Aorta (tissue), 5 donors: ENCODE measurements at regions not wholly inside any gene's neighbourhood (a gene's known extent, or its start where the extent isn't known, plus 50 kb on each side); places are given as distances from the start of the nearest gene placed in this dataset.

ENCODE experiments used
- ATAC-seq: fragments of 200-7000 bp; cut with Tn5 transposase; one replicate; pipeline ENCODE4 v1.9.1; 2022; ENCODE audit warnings: moderate library complexity; ENCODE audit not compliant: low FRiP score
- DNase-seq, 2 donors: peaks; one replicate each; pipeline ENCODE4 v3.0.0-alpha.2; 2020
- H3K27ac ChIP-seq, 2 donors: one replicate each; pipeline ENCODE4 v1.5.1; 2013; ENCODE audit warnings: low read length in 2 of 2, mild to moderate bottlenecking in 2 of 2, moderate library complexity in 2 of 2, control low read depth in 1 of 2, inconsistent platforms in 1 of 2, low read depth in 1 of 2
- H3K27me3 ChIP-seq, 2 donors: one replicate each; pipeline ENCODE4 v1.6.1; 2013; ENCODE audit warnings: control low read depth in 1 of 2, low read length in 1 of 2, mild to moderate bottlenecking in 1 of 2, moderate library complexity in 1 of 2; ENCODE audit not compliant: insufficient read depth in 2 of 2, control insufficient read depth in 1 of 2
- H3K36me3 ChIP-seq, 2 donors: one replicate each; pipeline ENCODE4 v1.6.1; 2013; ENCODE audit warnings: control low read depth in 1 of 2, low read length in 1 of 2, mild to moderate bottlenecking in 1 of 2; ENCODE audit not compliant: insufficient read depth in 2 of 2, control insufficient read depth in 1 of 2
- H3K4me1 ChIP-seq, 2 donors: one replicate each; pipeline ENCODE4 v1.6.1; 2013; ENCODE audit warnings: low read length in 2 of 2, control low read depth in 1 of 2, mild to moderate bottlenecking in 1 of 2, moderate library complexity in 1 of 2; ENCODE audit not compliant: insufficient read depth in 2 of 2, control insufficient read depth in 1 of 2
- H3K4me3 ChIP-seq, 2 donors: one replicate each; pipeline ENCODE4 v1.5.1; 2013; ENCODE audit warnings: low read length in 2 of 2, control low read depth in 1 of 2, mild to moderate bottlenecking in 1 of 2
- H3K9me3 ChIP-seq: one replicate; pipeline ENCODE4 v1.6.1; 2013; ENCODE audit warnings: mild to moderate bottlenecking, low read length; ENCODE audit not compliant: control insufficient read depth
- WGBS, 2 donors: extraction: QIAGEN DNeasy Blood & Tissue Kit; methylation state at CpG; one replicate each; pipeline ENCODE4 v1.1.7; 2013; 5-methylcytosine and 5-hydroxymethylcytosine counted together
- intact Hi-C, 2 donors: fragments of 100-400 bp; cut with DNase I; formaldehyde crosslinking; loops; one replicate each; pipeline versions ENCODE4 v1.14.2 to v1.15.0; 2022
- donor health status: healthy with polysubstance abuse.
- donor health status: Bipolar disorder and iron deficiency.
- donor health status: DM: no; HTN: no; CAD: no.
- donor health status: DM: no; HTN: no; CAD: no.
- donor health status: DM: yes; HTN: yes; CAD: no.

GRCh38 chr9:31597977-31598376, 786.5 kb upstream of the ACO1 start:
- H3K4me1 ChIP-seq: peaks cover 0 to under 1% of the 10 kb centered on the region in 2 donors
- no peaks in the 10 kb centered on the region for H3K9me3 ChIP-seq
- no peaks in the 10 kb centered on the region for H3K36me3 ChIP-seq
- ATAC-seq (no peak), DNase-seq (no peak)
- H3K4me3 ChIP-seq: no peak overlapping the region
- no peak overlapping the region for H3K27ac ChIP-seq
- no peaks in the 10 kb centered on the region for H3K27me3 ChIP-seq
- intact Hi-C loops: no loop called here

- DNase-seq (no peak), ATAC-seq (no peak)
- Histone ChIP-seq H3K27ac (no peak overlapping the region), H3K4me3 (no peak overlapping the region), H3K27me3 (no peaks in the 10 kb centered on the region), H3K4me1 (peaks cover 0 to 2% of the 10 kb centered on the region in 2 donors), H3K9me3 (no peaks in the 10 kb centered on the region), H3K36me3 (no peaks in the 10 kb centered on the region)
- intact Hi-C loops: no loop called here
Measured at GRCh38 chr9:31601666-31602065, 782.8 kb upstream of the ACO1 start.

- ATAC-seq (no peak), DNase-seq (no peak)
- Histone ChIP-seq H3K9me3 (no peaks in the 10 kb centered on the region), H3K4me3 (no peak overlapping the region), H3K27ac (no peak overlapping the region), H3K4me1 (peaks cover 0 to 2% of the 10 kb centered on the region in 2 donors), H3K36me3 (no peaks in the 10 kb centered on the region), H3K27me3 (no peaks in the 10 kb centered on the region)
- WGBS, 2 donors: 5 to 37% methylated on average over 1 of the region's 1 CpG
- intact Hi-C loops: no loop called here
Measured at GRCh38 chr9:31604531-31604930, 779.9 kb upstream of the ACO1 start.

- 96 to 99% methylated on average over 2 of the region's 2 CpGs for WGBS, 2 donors
- no peaks in the 10 kb centered on the region for H3K27me3 ChIP-seq
- DNase-seq: no peak
- H3K4me3 ChIP-seq: no peak overlapping the region
- H3K27ac ChIP-seq: no peak overlapping the region
- intact Hi-C loops: no loop called here
- H3K36me3 ChIP-seq: no peaks in the 10 kb centered on the region
- H3K4me1 ChIP-seq: peaks cover 0 to 2% of the 10 kb centered on the region in 2 donors
- ATAC-seq: no peak
- no peaks in the 10 kb centered on the region for H3K9me3 ChIP-seq
Measured at GRCh38 chr9:31605164-31605563, 779.3 kb upstream of the ACO1 start.

GRCh38 chr9:31606678-31607077, 777.8 kb upstream of the ACO1 start:
- Histone ChIP-seq H3K4me3 (no peak overlapping the region), H3K4me1 (peaks cover 0 to 2% of the 10 kb centered on the region in 2 donors), H3K9me3 (no peaks in the 10 kb centered on the region), H3K27me3 (no peaks in the 10 kb centered on the region), H3K27ac (no peak overlapping the region), H3K36me3 (no peaks in the 10 kb centered on the region)
- ATAC-seq: no peak
- 78 to 92% methylated on average over 1 of the region's 1 CpG for WGBS, 2 donors
- intact Hi-C loops: no loop called here
- no peak for DNase-seq

GRCh38 chr9:31608416-31608815, 776.0 kb upstream of the ACO1 start:
- H3K27me3 ChIP-seq: no peaks in the 10 kb centered on the region
- no peak overlapping the region for H3K4me3 ChIP-seq
- no peaks in the 10 kb centered on the region for H3K36me3 ChIP-seq
- ATAC-seq: no peak
- H3K4me1 ChIP-seq: no peaks in the 10 kb centered on the region
- no peak overlapping the region for H3K27ac ChIP-seq
- intact Hi-C loops: no loop called here
- no peaks in the 10 kb centered on the region for H3K9me3 ChIP-seq
- DNase-seq: no peak

- Histone ChIP-seq H3K4me1 (no peaks in the 10 kb centered on the region), H3K9me3 (no peaks in the 10 kb centered on the region), H3K27ac (no peak overlapping the region), H3K27me3 (no peaks in the 10 kb centered on the region), H3K4me3 (no peak overlapping the region), H3K36me3 (no peaks in the 10 kb centered on the region)
- intact Hi-C loops: no loop called here
- ATAC-seq (no peak), DNase-seq (no peak)
- 40 to 57% methylated on average over 1 of the region's 1 CpG for WGBS, 2 donors
Measured at GRCh38 chr9:31608881-31609280, 775.6 kb upstream of the ACO1 start.

- no peaks in the 10 kb centered on the region for H3K27me3 ChIP-seq
- H3K36me3 ChIP-seq: no peaks in the 10 kb centered on the region
- WGBS, 2 donors: 87 to 94% methylated on average over 3 of the region's 3 CpGs
- H3K9me3 ChIP-seq: no peaks in the 10 kb centered on the region
- no peak for ATAC-seq
- no peaks in the 10 kb centered on the region for H3K4me1 ChIP-seq
- H3K27ac ChIP-seq: no peak overlapping the region
- intact Hi-C loops: no loop called here
- no peak overlapping the region for H3K4me3 ChIP-seq
- DNase-seq: no peak
Measured at GRCh38 chr9:31612336-31613030, 772.0 kb upstream of the ACO1 start.

GRCh38 chr9:31615966-31616365, 768.5 kb upstream of the ACO1 start:
- 78 to 86% methylated on average over 4 of the region's 4 CpGs for WGBS, 2 donors
- DNase-seq: no peak
- H3K9me3 ChIP-seq: no peaks in the 10 kb centered on the region

More at GRCh38 chr9:31615966-31616365, 768.5 kb upstream of the ACO1 start:
- Histone ChIP-seq H3K4me3 (no peak overlapping the region), H3K27me3 (no peaks in the 10 kb centered on the region), H3K4me1 (no peaks in the 10 kb centered on the region), H3K27ac (no peak overlapping the region), H3K36me3 (no peaks in the 10 kb centered on the region)
- no peak for ATAC-seq
- intact Hi-C loops: no loop called here
